ENCODE measurements at regions not wholly inside any gene's neighbourhood (a gene's known extent, or its start where the extent isn't known, plus 50 kb on each side); places are given as distances from the start of the nearest gene placed in this dataset.

DNA sequence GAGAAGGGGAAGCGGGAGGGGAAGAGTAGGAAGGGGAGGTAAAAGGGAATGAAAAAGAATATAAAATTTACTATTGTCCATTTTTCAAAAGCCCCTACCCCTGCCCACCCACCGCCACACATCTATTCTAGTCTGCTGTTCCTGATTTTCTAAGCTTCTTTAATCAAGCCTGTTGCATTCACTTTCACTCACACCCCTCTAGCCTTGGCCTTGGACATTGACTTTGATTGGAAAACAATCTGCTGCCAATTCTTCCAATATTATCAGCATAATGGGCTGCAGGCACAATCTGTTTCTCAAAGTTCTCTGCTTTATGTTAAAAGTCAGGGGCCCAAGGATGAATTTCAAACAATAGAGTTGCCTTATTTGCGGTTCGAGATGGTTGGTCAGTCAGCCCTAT is 281.2 kb downstream of the SETD4 start:
- WGBS (ENCODE audit: insufficient coverage), result 92% methylated on average over 3 of the region's 4 CpGs
- Mint-ChIP-seq H3K9me3 (no peaks in the 10 kb centered on the region), H3K36me3 (no peaks in the 10 kb centered on the region), H3K27ac (no peak overlapping the region), H3K27me3 (peaks cover 17 to 28% of the 10 kb centered on the region in 2 donors), H3K4me1 (peaks cover 0 to 6% (median 2%) of the 10 kb centered on the region in 3 donors), H3K4me3 (no peak overlapping the region)
- no peaks in the 10 kb centered on the region for H3K27me3 ChIP-seq (replicated peaks in 1 of 2; ENCODE audit: control insufficient read depth in 2 of 2, extremely low read depth in 1 of 2, insufficient read depth in 2 of 2, low read length in 1 of 2)
- no peaks in the 10 kb centered on the region for H3K36me3 ChIP-seq (ENCODE audit: control insufficient read depth in 2 of 2, extremely low read depth in 1 of 2, insufficient read depth in 1 of 2, low read length in 1 of 2)
- H3K4me3 ChIP-seq (ENCODE audit: control insufficient read depth in 1 of 2, extremely low read depth in 1 of 2, low read length in 1 of 2), result no peak overlapping the region
- ATAC-seq (replicated peaks in 1 of 4) (no peak), DNase-seq (no peak)
- H3K9me3 ChIP-seq, result no peaks in the 10 kb centered on the region
- H3K27ac ChIP-seq (ENCODE audit: low read length), result no peak overlapping the region
- no peaks in the 10 kb centered on the region for H3K4me1 ChIP-seq (ENCODE audit: control insufficient read depth in 1 of 2, extremely low read depth in 1 of 2, insufficient read depth in 2 of 2, low read length in 2 of 2)
- ChIA-PET POLR2A (no interaction called here), CTCF (no interaction called here)

- DNase-seq (no peak), ATAC-seq (replicated peaks in 1 of 4) (no peak)
- ChIA-PET CTCF (interaction anchor here in 1 of 2 donors (0.7 kb wide), 1 partner anchor 123 kb away, joined by 3 read pairs; no protein-coding TSS in a partner anchor), POLR2A (no interaction called here)
- 100% methylated on average over 2 of the region's 2 CpGs for WGBS (ENCODE audit: insufficient coverage)
- Mint-ChIP-seq H3K27ac (no peak overlapping the region), H3K4me3 (no peak overlapping the region), H3K9me3 (no peaks in the 10 kb centered on the region), H3K4me1 (no peaks in the 10 kb centered on the region), H3K27me3 (peaks cover 20 to 28% of the 10 kb centered on the region in 2 donors), H3K36me3 (no peaks in the 10 kb centered on the region)
- Histone ChIP-seq H3K9me3 (no peaks in the 10 kb centered on the region), H3K4me3 (ENCODE audit: control insufficient read depth in 1 of 2, extremely low read depth in 1 of 2, low read length in 1 of 2) (no peak overlapping the region), H3K27ac (ENCODE audit: low read length) (no peak overlapping the region), H3K4me1 (ENCODE audit: control insufficient read depth in 1 of 2, extremely low read depth in 1 of 2, insufficient read depth in 2 of 2, low read length in 2 of 2) (no peaks in the 10 kb centered on the region), H3K36me3 (ENCODE audit: control insufficient read depth in 2 of 2, extremely low read depth in 1 of 2, insufficient read depth in 1 of 2, low read length in 1 of 2) (no peaks in the 10 kb centered on the region), H3K27me3 (replicated peaks in 1 of 2; ENCODE audit: control insufficient read depth in 2 of 2, extremely low read depth in 1 of 2, insufficient read depth in 2 of 2, low read length in 1 of 2) (no peaks in the 10 kb centered on the region)
These were observed 283.2 kb downstream of the SETD4 start for GRCh38 chr21:35777081-35777480.

- Mint-ChIP-seq H3K27me3 (peaks cover 21 to 27% of the 10 kb centered on the region in 2 donors), H3K4me3 (no peak overlapping the region), H3K9me3 (no peaks in the 10 kb centered on the region), H3K4me1 (no peaks in the 10 kb centered on the region), H3K27ac (no peak overlapping the region), H3K36me3 (no peaks in the 10 kb centered on the region)
- Histone ChIP-seq H3K4me1 (ENCODE audit: control insufficient read depth in 1 of 2, extremely low read depth in 1 of 2, insufficient read depth in 2 of 2, low read length in 2 of 2) (no peaks in the 10 kb centered on the region), H3K27me3 (replicated peaks in 1 of 2; ENCODE audit: control insufficient read depth in 2 of 2, extremely low read depth in 1 of 2, insufficient read depth in 2 of 2, low read length in 1 of 2) (no peaks in the 10 kb centered on the region), H3K36me3 (ENCODE audit: control insufficient read depth in 2 of 2, extremely low read depth in 1 of 2, insufficient read depth in 1 of 2, low read length in 1 of 2) (no peaks in the 10 kb centered on the region), H3K27ac (ENCODE audit: low read length) (no peak overlapping the region), H3K4me3 (ENCODE audit: control insufficient read depth in 1 of 2, extremely low read depth in 1 of 2, low read length in 1 of 2) (no peak overlapping the region), H3K9me3 (no peaks in the 10 kb centered on the region)
- DNase-seq (no peak), ATAC-seq (replicated peaks in 1 of 4) (no peak)
- ChIA-PET POLR2A (no interaction called here), CTCF (no interaction called here)
- 84% methylated on average over 3 of the region's 7 CpGs for WGBS (ENCODE audit: insufficient coverage)
These were observed 284.4 kb downstream of the SETD4 start for GRCh38 chr21:35775778-35776544.

- H3K27me3 Mint-ChIP-seq, result peaks cover 5 to 10% of the 10 kb centered on the region in 2 donors
- H3K4me3 Mint-ChIP-seq, result no peak overlapping the region
- no peak for DNase-seq
- no peaks in the 10 kb centered on the region for H3K36me3 Mint-ChIP-seq
- POLR2A ChIA-PET, result no interaction called here
- H3K9me3 Mint-ChIP-seq, result no peaks in the 10 kb centered on the region
- ATAC-seq (replicated peaks in 1 of 4), result no peak
- Histone ChIP-seq H3K27ac (ENCODE audit: low read length) (no peak overlapping the region), H3K4me1 (ENCODE audit: control insufficient read depth in 1 of 2, extremely low read depth in 1 of 2, insufficient read depth in 2 of 2, low read length in 2 of 2) (no peaks in the 10 kb centered on the region), H3K9me3 (no peaks in the 10 kb centered on the region), H3K36me3 (ENCODE audit: control insufficient read depth in 2 of 2, extremely low read depth in 1 of 2, insufficient read depth in 1 of 2, low read length in 1 of 2) (no peaks in the 10 kb centered on the region), H3K27me3 (replicated peaks in 1 of 2; ENCODE audit: control insufficient read depth in 2 of 2, extremely low read depth in 1 of 2, insufficient read depth in 2 of 2, low read length in 1 of 2) (no peaks in the 10 kb centered on the region), H3K4me3 (ENCODE audit: control insufficient read depth in 1 of 2, extremely low read depth in 1 of 2, low read length in 1 of 2) (no peak overlapping the region)
- no peak overlapping the region for H3K27ac Mint-ChIP-seq
- WGBS (ENCODE audit: insufficient coverage), result no CpG with 5 or more reads among the region's 4 CpGs
- CTCF ChIA-PET, result interaction anchor here in 1 of 2 donors (0.6 kb wide), 1 partner anchor 1639 kb away, joined by 3 read pairs; no protein-coding TSS in a partner anchor
- no peaks in the 10 kb centered on the region for H3K4me1 Mint-ChIP-seq
These were observed 290.0 kb downstream of the SETD4 start for GRCh38 chr21:35770101-35770945.

DNA sequence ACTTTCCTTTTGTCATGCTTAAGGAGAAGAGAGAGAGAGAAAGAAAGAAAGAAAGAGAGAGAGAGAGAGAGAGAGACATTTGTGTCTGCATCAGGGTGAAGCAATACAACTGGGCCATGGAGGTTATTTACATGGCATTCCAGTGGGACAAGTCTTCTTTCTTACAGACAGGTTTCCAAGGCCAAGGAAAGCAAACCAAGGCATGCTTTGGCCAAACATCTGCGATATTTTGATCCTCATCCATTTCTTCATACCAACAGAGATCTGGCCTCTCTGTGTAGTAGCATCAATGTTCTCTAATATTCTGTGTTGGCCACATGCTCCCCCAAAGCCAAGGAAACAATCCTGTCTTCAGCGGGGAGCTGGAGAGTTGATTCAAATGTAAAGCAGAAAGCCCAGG is 292.1 kb downstream of the SETD4 start:
- DNase-seq (no peak), ATAC-seq (replicated peaks in 1 of 4) (no peak)
- Mint-ChIP-seq H3K4me3 (no peak overlapping the region), H3K27me3 (peaks cover 7 to 9% of the 10 kb centered on the region in 2 donors), H3K4me1 (no peaks in the 10 kb centered on the region), H3K36me3 (no peaks in the 10 kb centered on the region), H3K27ac (no peak overlapping the region), H3K9me3 (no peaks in the 10 kb centered on the region)
- no peaks in the 10 kb centered on the region for H3K9me3 ChIP-seq
- WGBS (ENCODE audit: insufficient coverage), result 91% methylated on average over 1 of the region's 2 CpGs
- no peak overlapping the region for H3K27ac ChIP-seq (ENCODE audit: low read length)
- H3K27me3 ChIP-seq (replicated peaks in 1 of 2; ENCODE audit: control insufficient read depth in 2 of 2, extremely low read depth in 1 of 2, insufficient read depth in 2 of 2, low read length in 1 of 2), result peaks cover 0 to 5% of the 10 kb centered on the region in 2 experiments
- no peaks in the 10 kb centered on the region for H3K36me3 ChIP-seq (ENCODE audit: control insufficient read depth in 2 of 2, extremely low read depth in 1 of 2, insufficient read depth in 1 of 2, low read length in 1 of 2)
- H3K4me3 ChIP-seq (ENCODE audit: control insufficient read depth in 1 of 2, extremely low read depth in 1 of 2, low read length in 1 of 2), result no peak overlapping the region
- POLR2A ChIA-PET, result no interaction called here
- no peaks in the 10 kb centered on the region for H3K4me1 ChIP-seq (ENCODE audit: control insufficient read depth in 1 of 2, extremely low read depth in 1 of 2, insufficient read depth in 2 of 2, low read length in 2 of 2)
- CTCF ChIA-PET, result no interaction called here

DNA sequence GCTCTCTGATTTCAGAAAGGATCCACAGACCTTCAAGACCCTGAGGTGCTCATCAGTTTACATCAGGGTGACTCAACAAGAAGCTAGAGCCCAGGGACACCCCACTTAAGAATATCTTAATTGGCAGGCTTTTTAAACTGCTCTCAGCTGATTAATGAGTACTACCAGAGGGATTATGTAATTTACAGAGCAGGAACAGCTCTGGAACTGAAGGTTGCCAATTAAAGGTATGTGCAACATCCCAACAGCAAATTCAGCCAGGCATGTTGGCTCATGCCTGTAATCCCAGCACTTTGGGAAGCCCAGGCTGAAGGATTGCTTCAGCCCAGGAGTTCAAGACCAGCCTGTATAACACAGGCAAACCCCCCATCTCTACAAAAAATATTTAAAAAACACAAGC is 295.7 kb downstream of the SETD4 start:
- no peak overlapping the region for H3K4me3 Mint-ChIP-seq
- peaks cover 3 to 15% of the 10 kb centered on the region in 2 donors for H3K27me3 Mint-ChIP-seq
- Histone ChIP-seq H3K27me3 (replicated peaks in 1 of 2; ENCODE audit: control insufficient read depth in 2 of 2, extremely low read depth in 1 of 2, insufficient read depth in 2 of 2, low read length in 1 of 2) (peaks cover 0 to 5% of the 10 kb centered on the region in 2 experiments), H3K36me3 (ENCODE audit: control insufficient read depth in 2 of 2, extremely low read depth in 1 of 2, insufficient read depth in 1 of 2, low read length in 1 of 2) (no peaks in the 10 kb centered on the region), H3K4me1 (ENCODE audit: control insufficient read depth in 1 of 2, extremely low read depth in 1 of 2, insufficient read depth in 2 of 2, low read length in 2 of 2) (no peaks in the 10 kb centered on the region), H3K4me3 (ENCODE audit: control insufficient read depth in 1 of 2, extremely low read depth in 1 of 2, low read length in 1 of 2) (no peak overlapping the region), H3K9me3 (no peaks in the 10 kb centered on the region), H3K27ac (ENCODE audit: low read length) (no peak overlapping the region)
- no peak for DNase-seq
- H3K36me3 Mint-ChIP-seq, result no peaks in the 10 kb centered on the region
- H3K4me1 Mint-ChIP-seq, result no peaks in the 10 kb centered on the region
- POLR2A ChIA-PET, result no interaction called here
- CTCF ChIA-PET, result no interaction called here
- ATAC-seq (replicated peaks in 1 of 4), result no peak
- no peaks in the 10 kb centered on the region for H3K9me3 Mint-ChIP-seq
- no peak overlapping the region for H3K27ac Mint-ChIP-seq
